MM.1S (cell line): ENCODE measurements at regions not wholly inside any gene's neighbourhood (a gene's known extent, or its start where the extent isn't known, plus 50 kb on each side); places are given as distances from the start of the nearest gene placed in this dataset.

Source experiments
- DNase-seq: peaks from one replicate; pipeline ENCODE4 v3.0.0-alpha.2; 2015
- H2AFZ ChIP-seq: fragments of 300-600 bp; sonication (generic); 2 replicates; pipeline ENCODE4 v1.6.0; 2016; ENCODE audit warnings: antibody characterized with exemption, low read length
- H3F3A ChIP-seq: fragments of 300-600 bp; sonication (generic); 2 replicates; pipeline ENCODE4 v1.6.1; 2016; ENCODE audit warnings: mild to moderate bottlenecking, antibody characterized with exemption, low read length, moderate library complexity, mixed read lengths; ENCODE audit not compliant: insufficient read depth
- H3K27ac ChIP-seq: fragments of 300-600 bp; sonication (generic); 2 replicates; pipeline ENCODE4 v1.5.1; 2016; ENCODE audit warnings: mild to moderate bottlenecking, low read length
- H3K27me3 ChIP-seq: fragments of 300-600 bp; sonication (generic); replicated peaks from 2 replicates; pipeline ENCODE4 v1.6.0; 2016; ENCODE audit warnings: low read length; ENCODE audit not compliant: insufficient read depth
- H3K36me3 ChIP-seq: fragments of 300-600 bp; sonication (generic); replicated peaks from 2 replicates; pipeline ENCODE4 v1.6.1; 2016; ENCODE audit warnings: mild to moderate bottlenecking, low read length, mixed read lengths; ENCODE audit not compliant: insufficient read depth
- H3K4me1 ChIP-seq: fragments of 300-600 bp; sonication (generic); 2 replicates; pipeline ENCODE4 v1.6.1; 2016; ENCODE audit warnings: low read length, mixed read lengths
- H3K4me2 ChIP-seq: fragments of 300-600 bp; sonication (generic); 2 replicates; pipeline ENCODE4 v1.6.0; 2016; ENCODE audit warnings: low read depth, low read length
- H3K4me3 ChIP-seq: fragments of 300-600 bp; sonication (generic); 2 replicates; pipeline ENCODE4 v1.5.1; 2016; ENCODE audit warnings: low read length, mixed read lengths
- H3K79me2 ChIP-seq: fragments of 300-600 bp; sonication (generic); 2 replicates; pipeline ENCODE4 v1.6.1; 2016; ENCODE audit warnings: mixed run types, low read length, mixed read lengths
- H3K9ac ChIP-seq: fragments of 300-600 bp; sonication (generic); 2 replicates; pipeline ENCODE4 v1.6.1; 2016; ENCODE audit warnings: low read length, mixed read lengths
- H3K9me2 ChIP-seq: fragments of 300-600 bp; sonication (generic); replicated peaks from 2 replicates; pipeline ENCODE4 v1.6.1; 2016; ENCODE audit warnings: mild to moderate bottlenecking, low read length, mixed read lengths; ENCODE audit not compliant: insufficient read depth
- H3K9me3 ChIP-seq: fragments of 300-600 bp; sonication (generic); replicated peaks from 2 replicates; pipeline ENCODE4 v1.6.1; 2016; ENCODE audit warnings: mild to moderate bottlenecking, low read length, mixed read lengths; ENCODE audit not compliant: insufficient read depth
- H4K20me1 ChIP-seq: fragments of 300-600 bp; sonication (generic); 2 replicates; pipeline ENCODE4 v1.6.1; 2016; ENCODE audit warnings: mild to moderate bottlenecking, low read length, moderate library complexity, mixed read lengths; ENCODE audit not compliant: insufficient read depth
- EZH2 ChIP-seq: fragments of 300-600 bp; sonication (generic); optimal IDR thresholded peaks from 2 replicates; pipeline ENCODE3; 2017; ENCODE audit warnings: low read depth, mild to moderate bottlenecking, antibody characterized with exemption, low read length, mixed read lengths
- EZH2phosphoT487 ChIP-seq: fragments of 300-600 bp; sonication (generic); IDR thresholded peaks from 2 replicates; pipeline ENCODE4 v1.6.1; 2018; ENCODE audit warnings: antibody characterized with exemption, low read length
- TF ChIP-seq, protein P1 (sequence below): fragments of 300-600 bp; sonication (generic); IDR thresholded peaks from 2 replicates; pipeline ENCODE4 v1.5.1; 2016; ENCODE audit warnings: antibody characterized with exemption, low read length, mixed read lengths

DNA sequence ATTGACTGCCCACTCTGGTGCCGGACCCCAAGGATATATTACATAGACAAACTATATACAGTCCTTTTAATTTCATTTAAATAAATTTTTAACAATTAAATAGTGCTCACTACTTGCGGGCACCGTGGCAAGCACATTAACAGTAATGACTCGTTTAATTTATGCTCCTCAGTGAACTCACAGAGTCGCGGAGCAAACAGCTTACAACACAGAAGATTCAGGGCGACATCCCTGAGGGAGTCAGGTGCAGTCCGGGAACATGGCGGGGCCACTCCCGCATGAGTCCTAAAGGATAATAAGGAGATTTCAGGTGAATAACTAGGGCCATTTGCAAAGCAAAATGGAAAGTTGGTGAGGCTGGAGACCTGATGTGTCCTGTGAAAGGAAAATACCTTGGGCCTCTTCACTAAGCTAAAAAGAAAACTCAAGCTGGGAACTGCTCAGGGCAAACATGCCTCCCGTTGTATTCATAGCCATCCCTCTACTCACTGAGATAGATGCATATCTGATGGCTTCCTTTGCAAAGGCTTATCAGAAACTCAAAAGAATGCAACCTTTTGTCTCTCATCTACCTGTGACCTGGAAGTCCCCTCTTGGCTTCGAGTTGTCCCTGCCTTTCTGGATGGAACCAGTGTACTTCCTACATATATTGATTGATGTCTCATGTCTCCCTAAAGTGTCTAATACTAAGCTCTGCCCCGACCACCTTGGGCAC lies 125.6 kb downstream of the KLF6 start:
- TF ChIP-seq EZH2phosphoT487 (no peak), EZH2 (no peak)
- TF ChIP-seq, protein P1, sequence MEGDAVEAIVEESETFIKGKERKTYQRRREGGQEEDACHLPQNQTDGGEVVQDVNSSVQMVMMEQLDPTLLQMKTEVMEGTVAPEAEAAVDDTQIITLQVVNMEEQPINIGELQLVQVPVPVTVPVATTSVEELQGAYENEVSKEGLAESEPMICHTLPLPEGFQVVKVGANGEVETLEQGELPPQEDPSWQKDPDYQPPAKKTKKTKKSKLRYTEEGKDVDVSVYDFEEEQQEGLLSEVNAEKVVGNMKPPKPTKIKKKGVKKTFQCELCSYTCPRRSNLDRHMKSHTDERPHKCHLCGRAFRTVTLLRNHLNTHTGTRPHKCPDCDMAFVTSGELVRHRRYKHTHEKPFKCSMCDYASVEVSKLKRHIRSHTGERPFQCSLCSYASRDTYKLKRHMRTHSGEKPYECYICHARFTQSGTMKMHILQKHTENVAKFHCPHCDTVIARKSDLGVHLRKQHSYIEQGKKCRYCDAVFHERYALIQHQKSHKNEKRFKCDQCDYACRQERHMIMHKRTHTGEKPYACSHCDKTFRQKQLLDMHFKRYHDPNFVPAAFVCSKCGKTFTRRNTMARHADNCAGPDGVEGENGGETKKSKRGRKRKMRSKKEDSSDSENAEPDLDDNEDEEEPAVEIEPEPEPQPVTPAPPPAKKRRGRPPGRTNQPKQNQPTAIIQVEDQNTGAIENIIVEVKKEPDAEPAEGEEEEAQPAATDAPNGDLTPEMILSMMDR, result no peak
- H3K4me3 ChIP-seq, result no peak overlapping the region
- no peaks in the 10 kb centered on the region for H3K36me3 ChIP-seq
- no peak overlapping the region for H2AFZ ChIP-seq
- H3K79me2 ChIP-seq, result no peaks in the 10 kb centered on the region
- no peaks in the 10 kb centered on the region for H3K9me3 ChIP-seq
- no peak for DNase-seq
- no peak overlapping the region for H3K9ac ChIP-seq
- H3K27me3 ChIP-seq, result no peaks in the 10 kb centered on the region
- H3F3A ChIP-seq, result no peaks in the 10 kb centered on the region
- H3K4me1 ChIP-seq, result no peaks in the 10 kb centered on the region
- H3K4me2 ChIP-seq, result no peak overlapping the region
- no peak overlapping the region for H3K27ac ChIP-seq
- H3K9me2 ChIP-seq, result no peaks in the 10 kb centered on the region
- H4K20me1 ChIP-seq, result no peaks in the 10 kb centered on the region

DNA sequence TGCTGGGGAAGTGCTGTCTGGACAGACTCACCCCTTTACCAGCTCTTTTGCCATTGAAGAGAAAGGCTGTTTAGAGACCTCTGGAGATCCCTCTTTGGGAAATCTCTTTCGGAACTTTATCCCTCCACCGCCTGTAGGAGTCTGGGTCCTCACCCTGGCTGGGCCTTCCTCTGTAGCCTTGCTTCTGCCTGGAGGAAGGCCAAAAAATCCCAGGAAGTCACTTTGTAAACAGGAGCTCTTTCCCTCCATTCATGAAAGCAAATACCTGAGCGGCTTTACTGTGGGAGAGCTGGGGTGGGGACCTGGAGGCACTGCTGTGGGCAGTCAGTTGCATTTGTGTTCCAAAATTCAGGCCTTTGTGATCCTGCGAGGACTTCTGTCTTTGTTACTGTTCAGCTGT lies 126.2 kb downstream of the KLF6 start:
- no peaks in the 10 kb centered on the region for H3K36me3 ChIP-seq
- H3K9me3 ChIP-seq, result no peaks in the 10 kb centered on the region
- no peak overlapping the region for H3K9ac ChIP-seq
- no peaks in the 10 kb centered on the region for H3K4me1 ChIP-seq
- no peaks in the 10 kb centered on the region for H3K27me3 ChIP-seq
- TF ChIP-seq EZH2phosphoT487, result no peak
- TF ChIP-seq, protein P1, result no peak
- TF ChIP-seq EZH2, result no peak
- H3K27ac ChIP-seq, result no peak overlapping the region
- no peak overlapping the region for H3K4me2 ChIP-seq
- no peaks in the 10 kb centered on the region for H3K79me2 ChIP-seq
- H3K9me2 ChIP-seq, result no peaks in the 10 kb centered on the region
- no peak for DNase-seq
- no peaks in the 10 kb centered on the region for H3F3A ChIP-seq
- H2AFZ ChIP-seq, result no peak overlapping the region
- H3K4me3 ChIP-seq, result no peak overlapping the region
- no peaks in the 10 kb centered on the region for H4K20me1 ChIP-seq

DNA sequence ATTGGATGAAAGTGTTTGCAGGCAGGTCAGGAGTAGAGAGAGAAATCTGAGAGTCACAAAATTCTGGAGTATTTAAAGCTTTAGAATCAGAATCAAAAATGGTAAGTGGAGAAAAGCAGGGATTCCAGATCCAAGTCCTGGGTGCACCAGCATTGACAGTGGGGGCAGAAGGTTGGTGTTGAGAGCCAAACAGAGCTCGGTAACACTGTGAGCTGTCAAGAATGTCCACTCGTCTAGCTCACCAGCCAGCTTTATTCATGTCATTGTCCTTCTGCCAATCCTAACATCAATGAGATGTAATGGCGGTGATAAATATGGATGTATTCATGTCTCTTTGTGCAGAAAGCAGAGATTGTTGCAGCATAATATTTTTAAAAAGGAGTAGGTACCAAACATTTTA lies 128.8 kb downstream of the KLF6 start:
- no peak overlapping the region for H3K9ac ChIP-seq
- H2AFZ ChIP-seq, result no peak overlapping the region
- H4K20me1 ChIP-seq, result no peaks in the 10 kb centered on the region
- H3K4me1 ChIP-seq, result no peaks in the 10 kb centered on the region
- TF ChIP-seq EZH2 (no peak), EZH2phosphoT487 (no peak)
- TF ChIP-seq, protein P1, result no peak
- no peaks in the 10 kb centered on the region for H3K36me3 ChIP-seq
- H3K9me2 ChIP-seq, result no peaks in the 10 kb centered on the region
- DNase-seq, result no peak
- no peaks in the 10 kb centered on the region for H3F3A ChIP-seq
- no peaks in the 10 kb centered on the region for H3K79me2 ChIP-seq
- H3K27me3 ChIP-seq, result no peaks in the 10 kb centered on the region
- H3K9me3 ChIP-seq, result no peaks in the 10 kb centered on the region
- no peak overlapping the region for H3K27ac ChIP-seq
- H3K4me2 ChIP-seq, result no peak overlapping the region
- H3K4me3 ChIP-seq, result no peak overlapping the region
